Neural cell (in vitro differentiated cells): ENCODE measurements at regions not wholly inside any gene's neighbourhood (a gene's known extent, or its start where the extent isn't known, plus 50 kb on each side); places are given as distances from the start of the nearest gene placed in this dataset.

Experiments used
- H2AFZ ChIP-seq: fragments of 200-600, 300-800 bp; sonication (generic), shearing (Covaris generic); 2 replicates; pipeline ENCODE4 v1.6.0; 2014; ENCODE audit warnings: low read depth, mild to moderate bottlenecking, antibody characterized with exemption, low read length, moderate library complexity
- H3F3A ChIP-seq: fragments of 200-600 bp; shearing (Covaris generic); 2 replicates; pipeline ENCODE4 v1.6.1; 2016; ENCODE audit warnings: mild to moderate bottlenecking, moderate library complexity, mixed read lengths, antibody characterized with exemption, low read length; ENCODE audit not compliant: insufficient read depth, poor library complexity, severe bottlenecking
- H3K27ac ChIP-seq: fragments of 200-600, 300-800 bp; sonication (generic), shearing (Covaris generic); 2 replicates; pipeline ENCODE4 v1.5.1; 2014; ENCODE audit warnings: mild to moderate bottlenecking, low read length, moderate library complexity
- H3K27me3 ChIP-seq: fragments of 300-800, 200-600 bp; sonication (generic), shearing (Covaris generic); 2 replicates; pipeline ENCODE4 v1.6.0; 2014; ENCODE audit warnings: mild to moderate bottlenecking, low read depth, low read length, moderate library complexity; ENCODE audit not compliant: insufficient read depth
- H3K36me3 ChIP-seq: fragments of 300-800, 200-600 bp; sonication (generic), shearing (Covaris generic); 2 replicates; pipeline ENCODE4 v1.5.1; 2014; ENCODE audit warnings: mild to moderate bottlenecking, antibody characterized with exemption, low read length, moderate library complexity; ENCODE audit not compliant: insufficient read depth
- H3K4me2 ChIP-seq: fragments of 300-800, 200-600 bp; sonication (generic), shearing (Covaris generic); 2 replicates; pipeline ENCODE4 v1.6.0; 2014; ENCODE audit warnings: mild to moderate bottlenecking, low read length
- H3K4me3 ChIP-seq: fragments of 300-800, 200-600 bp; sonication (generic), shearing (Covaris generic); 2 replicates; pipeline ENCODE4 v1.5.1; 2014; ENCODE audit warnings: mild to moderate bottlenecking, low read length, moderate library complexity
- H3K79me2 ChIP-seq: fragments of 200-600 bp; shearing (Covaris generic); replicated peaks from 2 replicates; pipeline ENCODE4 v1.6.0; 2014; ENCODE audit warnings: mild to moderate bottlenecking, low read length, moderate library complexity; ENCODE audit not compliant: insufficient read depth
- H3K9ac ChIP-seq: fragments of 300-800, 200-600 bp; sonication (generic), shearing (Covaris generic); 2 replicates; pipeline ENCODE4 v1.6.1; 2016; ENCODE audit warnings: mild to moderate bottlenecking, low read length, mixed read lengths
- H3K9me2 ChIP-seq: fragments of 200-600 bp; shearing (Covaris generic); 2 replicates; pipeline ENCODE4 v1.6.1; 2016; ENCODE audit warnings: mild to moderate bottlenecking, low read length, mixed read lengths; ENCODE audit not compliant: insufficient read depth
- H3K9me3 ChIP-seq: fragments of 200-600, 300-800 bp; sonication (generic), shearing (Covaris generic); 2 replicates; pipeline ENCODE4 v1.6.1; 2016; ENCODE audit warnings: mild to moderate bottlenecking, mixed run types, low read length, moderate library complexity, mixed read lengths
- H4K20me1 ChIP-seq: fragments of 200-600 bp; shearing (Covaris generic); 2 replicates; pipeline ENCODE4 v1.6.1; 2016; ENCODE audit warnings: mild to moderate bottlenecking, mixed run types; ENCODE audit not compliant: insufficient read depth
- EP300 ChIP-seq: fragments of 450-650 bp; conservative IDR thresholded peaks from 2 replicates; pipeline ENCODE4 v1.6.1; 2014; ENCODE audit warnings: antibody characterized with exemption, mild to moderate bottlenecking, moderate library complexity; ENCODE audit not compliant: poor library complexity, severe bottlenecking
- EZH2 ChIP-seq: fragments of 200-600, 300-800 bp; shearing (Covaris generic), sonication (generic); IDR thresholded peaks from 2 replicates; pipeline ENCODE4 v1.6.1; 2014; ENCODE audit warnings: antibody characterized with exemption, low read length, borderline replicate concordance, mild to moderate bottlenecking; ENCODE audit not compliant: insufficient read depth, poor library complexity, severe bottlenecking
- MXI1 ChIP-seq: fragments of 450-650 bp; conservative IDR thresholded peaks from 2 replicates; pipeline ENCODE4 v1.6.1; 2014; ENCODE audit warnings: antibody characterized with exemption, mild to moderate bottlenecking; ENCODE audit not compliant: poor library complexity, severe bottlenecking
- POLR2AphosphoS5 ChIP-seq: IDR thresholded peaks from 2 replicates; pipeline ENCODE4 v1.6.1; 2012
- RAD21 ChIP-seq: fragments of 450-650 bp; conservative IDR thresholded peaks from 2 replicates; pipeline ENCODE4 v1.6.1; 2014; ENCODE audit warnings: antibody characterized with exemption, mild to moderate bottlenecking, moderate library complexity
- SMC3 ChIP-seq: fragments of 450-650 bp; conservative IDR thresholded peaks from 2 replicates; pipeline ENCODE4 v1.6.1; 2014; ENCODE audit warnings: antibody characterized with exemption, mild to moderate bottlenecking, moderate library complexity; ENCODE audit not compliant: poor library complexity
- TAF1 ChIP-seq: IDR thresholded peaks from 2 replicates; pipeline ENCODE4 v1.6.1; 2012; ENCODE audit warnings: low read depth
- TF ChIP-seq, protein P1 (sequence below): IDR thresholded peaks from 2 replicates; pipeline ENCODE4 v1.6.1; 2012; ENCODE audit warnings: borderline replicate concordance
- TF ChIP-seq, protein P2 (sequence below): fragments of 450-650 bp; IDR thresholded peaks from 2 replicates; pipeline ENCODE4 v1.5.1; 2014; ENCODE audit warnings: antibody characterized with exemption, mild to moderate bottlenecking, moderate library complexity; ENCODE audit not compliant: poor library complexity, severe bottlenecking

DNA sequence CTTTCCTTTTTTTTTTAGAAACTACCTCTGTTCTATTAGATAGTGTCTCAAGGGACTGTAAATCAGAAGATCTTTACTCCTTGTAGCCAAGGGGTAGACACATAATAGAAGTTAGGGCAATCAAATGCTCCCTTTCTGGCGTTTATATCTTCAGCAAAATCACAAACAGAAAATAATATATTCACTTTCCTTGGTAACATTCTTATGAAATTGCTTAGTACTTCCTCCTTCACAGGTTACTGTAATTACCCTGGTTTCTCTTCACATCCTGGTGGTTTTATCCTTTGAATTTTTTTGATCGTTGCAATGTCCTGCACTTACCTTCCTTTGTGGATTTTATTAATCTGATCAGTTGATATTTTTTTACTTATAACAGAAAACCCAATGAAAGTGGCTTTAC, 1064.9 kb downstream of the NCAM2 start:
- Histone ChIP-seq H3K9ac (no peak overlapping the region), H4K20me1 (no peaks in the 10 kb centered on the region), H3F3A (no peaks in the 10 kb centered on the region), H3K27ac (no peak overlapping the region), H3K9me2 (no peaks in the 10 kb centered on the region), H3K27me3 (no peaks in the 10 kb centered on the region), H2AFZ (no peak overlapping the region), H3K4me2 (no peak overlapping the region), H3K4me3 (no peak overlapping the region), H3K9me3 (no peaks in the 10 kb centered on the region), H3K36me3 (no peaks in the 10 kb centered on the region), H3K79me2 (no peaks in the 10 kb centered on the region)
- TF ChIP-seq EZH2: no peak
- TF ChIP-seq TAF1: no peak

DNA sequence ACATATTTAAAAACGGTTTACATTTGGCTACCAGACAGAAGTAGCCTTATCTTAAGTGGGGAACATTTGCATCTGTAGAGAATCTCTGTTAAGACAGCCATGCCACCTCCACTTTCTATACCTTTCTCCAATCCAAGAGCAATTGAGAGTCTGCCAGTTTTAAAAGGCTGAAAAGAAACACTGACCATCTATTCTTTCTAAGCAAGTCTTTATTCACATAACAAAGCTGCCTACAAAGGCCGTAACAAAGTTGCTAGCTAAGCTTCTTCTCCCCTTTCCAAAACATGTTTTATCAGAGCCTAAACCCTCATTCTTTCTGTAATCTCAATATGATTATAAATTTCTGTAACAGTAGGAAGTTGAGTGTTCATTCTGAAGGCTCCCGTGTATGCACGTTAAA, 1078.3 kb downstream of the NCAM2 start:
- no peaks in the 10 kb centered on the region for H3K9me2 ChIP-seq
- H3K4me3 ChIP-seq: no peak overlapping the region
- H3K9me3 ChIP-seq: no peaks in the 10 kb centered on the region
- no peak overlapping the region for H3K9ac ChIP-seq
- no peak overlapping the region for H3K4me2 ChIP-seq
- no peak overlapping the region for H3K27ac ChIP-seq
- H3K27me3 ChIP-seq: no peaks in the 10 kb centered on the region
- TF ChIP-seq SMC3: no peak
- no peak for TF ChIP-seq TAF1
- no peak for TF ChIP-seq EZH2
- no peak for TF ChIP-seq MXI1
- no peak for TF ChIP-seq EP300
- TF ChIP-seq, protein P1, sequence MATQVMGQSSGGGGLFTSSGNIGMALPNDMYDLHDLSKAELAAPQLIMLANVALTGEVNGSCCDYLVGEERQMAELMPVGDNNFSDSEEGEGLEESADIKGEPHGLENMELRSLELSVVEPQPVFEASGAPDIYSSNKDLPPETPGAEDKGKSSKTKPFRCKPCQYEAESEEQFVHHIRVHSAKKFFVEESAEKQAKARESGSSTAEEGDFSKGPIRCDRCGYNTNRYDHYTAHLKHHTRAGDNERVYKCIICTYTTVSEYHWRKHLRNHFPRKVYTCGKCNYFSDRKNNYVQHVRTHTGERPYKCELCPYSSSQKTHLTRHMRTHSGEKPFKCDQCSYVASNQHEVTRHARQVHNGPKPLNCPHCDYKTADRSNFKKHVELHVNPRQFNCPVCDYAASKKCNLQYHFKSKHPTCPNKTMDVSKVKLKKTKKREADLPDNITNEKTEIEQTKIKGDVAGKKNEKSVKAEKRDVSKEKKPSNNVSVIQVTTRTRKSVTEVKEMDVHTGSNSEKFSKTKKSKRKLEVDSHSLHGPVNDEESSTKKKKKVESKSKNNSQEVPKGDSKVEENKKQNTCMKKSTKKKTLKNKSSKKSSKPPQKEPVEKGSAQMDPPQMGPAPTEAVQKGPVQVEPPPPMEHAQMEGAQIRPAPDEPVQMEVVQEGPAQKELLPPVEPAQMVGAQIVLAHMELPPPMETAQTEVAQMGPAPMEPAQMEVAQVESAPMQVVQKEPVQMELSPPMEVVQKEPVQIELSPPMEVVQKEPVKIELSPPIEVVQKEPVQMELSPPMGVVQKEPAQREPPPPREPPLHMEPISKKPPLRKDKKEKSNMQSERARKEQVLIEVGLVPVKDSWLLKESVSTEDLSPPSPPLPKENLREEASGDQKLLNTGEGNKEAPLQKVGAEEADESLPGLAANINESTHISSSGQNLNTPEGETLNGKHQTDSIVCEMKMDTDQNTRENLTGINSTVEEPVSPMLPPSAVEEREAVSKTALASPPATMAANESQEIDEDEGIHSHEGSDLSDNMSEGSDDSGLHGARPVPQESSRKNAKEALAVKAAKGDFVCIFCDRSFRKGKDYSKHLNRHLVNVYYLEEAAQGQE: no peak
- TF ChIP-seq, protein P2, sequence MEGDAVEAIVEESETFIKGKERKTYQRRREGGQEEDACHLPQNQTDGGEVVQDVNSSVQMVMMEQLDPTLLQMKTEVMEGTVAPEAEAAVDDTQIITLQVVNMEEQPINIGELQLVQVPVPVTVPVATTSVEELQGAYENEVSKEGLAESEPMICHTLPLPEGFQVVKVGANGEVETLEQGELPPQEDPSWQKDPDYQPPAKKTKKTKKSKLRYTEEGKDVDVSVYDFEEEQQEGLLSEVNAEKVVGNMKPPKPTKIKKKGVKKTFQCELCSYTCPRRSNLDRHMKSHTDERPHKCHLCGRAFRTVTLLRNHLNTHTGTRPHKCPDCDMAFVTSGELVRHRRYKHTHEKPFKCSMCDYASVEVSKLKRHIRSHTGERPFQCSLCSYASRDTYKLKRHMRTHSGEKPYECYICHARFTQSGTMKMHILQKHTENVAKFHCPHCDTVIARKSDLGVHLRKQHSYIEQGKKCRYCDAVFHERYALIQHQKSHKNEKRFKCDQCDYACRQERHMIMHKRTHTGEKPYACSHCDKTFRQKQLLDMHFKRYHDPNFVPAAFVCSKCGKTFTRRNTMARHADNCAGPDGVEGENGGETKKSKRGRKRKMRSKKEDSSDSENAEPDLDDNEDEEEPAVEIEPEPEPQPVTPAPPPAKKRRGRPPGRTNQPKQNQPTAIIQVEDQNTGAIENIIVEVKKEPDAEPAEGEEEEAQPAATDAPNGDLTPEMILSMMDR: no peak
- TF ChIP-seq POLR2AphosphoS5: no peak
- TF ChIP-seq RAD21: no peak
- H3K36me3 ChIP-seq: no peaks in the 10 kb centered on the region
- no peaks in the 10 kb centered on the region for H4K20me1 ChIP-seq
- H2AFZ ChIP-seq: no peak overlapping the region
- no peaks in the 10 kb centered on the region for H3K79me2 ChIP-seq
- no peaks in the 10 kb centered on the region for H3F3A ChIP-seq

DNA sequence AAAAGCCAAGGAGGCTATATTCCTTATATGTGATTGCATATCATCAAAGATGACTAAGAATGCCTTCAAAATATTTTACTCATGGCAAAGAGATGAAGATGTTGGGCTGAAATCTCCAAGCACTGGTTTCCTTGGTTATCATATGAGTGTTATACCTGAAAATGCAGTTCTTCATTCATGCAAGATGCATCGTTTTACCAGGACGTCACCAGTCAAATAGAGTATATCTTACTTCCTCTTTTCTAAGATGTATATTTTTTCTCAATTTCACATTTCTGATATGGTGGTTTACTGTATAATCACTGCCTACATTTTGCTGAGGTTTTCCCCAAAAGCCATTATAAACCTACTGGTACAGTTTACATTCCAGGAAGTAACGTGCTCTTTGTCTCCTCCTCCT, 1085.7 kb downstream of the NCAM2 start:
- Histone ChIP-seq H3F3A (no peaks in the 10 kb centered on the region), H3K4me2 (no peak overlapping the region), H2AFZ (no peak overlapping the region), H3K9ac (no peak overlapping the region), H3K9me2 (peaks cover 4% of the 10 kb centered on the region), H3K9me3 (no peaks in the 10 kb centered on the region), H3K36me3 (no peaks in the 10 kb centered on the region), H3K4me3 (no peak overlapping the region), H4K20me1 (no peaks in the 10 kb centered on the region), H3K27ac (no peak overlapping the region), H3K27me3 (no peaks in the 10 kb centered on the region), H3K79me2 (no peaks in the 10 kb centered on the region)
- TF ChIP-seq, protein P2: no peak
- no peak for TF ChIP-seq MXI1
- no peak for TF ChIP-seq POLR2AphosphoS5
- TF ChIP-seq EZH2: no peak
- no peak for TF ChIP-seq EP300
- no peak for TF ChIP-seq TAF1
- TF ChIP-seq SMC3: no peak
- TF ChIP-seq, protein P1: no peak
- no peak for TF ChIP-seq RAD21
